PC-9 (cell line): ENCODE measurements at regions not wholly inside any gene's neighbourhood (a gene's known extent, or its start where the extent isn't known, plus 50 kb on each side); places are given as distances from the start of the nearest gene placed in this dataset.
"Not testable (repeated sequence)": the region's sequence is repeated elsewhere in the genome, so short reads cannot be mapped to it uniquely, and the experiment has no call there.

Source experiments
- BruUV-seq: library from RNA; stranded (reverse); fragments of 400-500 nt; replicated peaks from 2 replicates; lab custom pipeline; 2021; lab: Mats Ljungman, UMichigan
- CTCF ChIA-PET: fragments of 300-600 bp; sonication (Branson Sonifier 250); formaldehyde crosslinking; loops from one replicate; lab custom pipeline; 2022; ENCODE audit warnings: antibody characterized with exemption; lab: Charles Lee
- POLR2A ChIA-PET: fragments of 300-600 bp; sonication (Branson Sonifier 250); formaldehyde crosslinking; loops from one replicate; lab custom pipeline; 2022; ENCODE audit warnings: antibody characterized with exemption; ENCODE audit not compliant: unreplicated experiment; lab: Charles Lee
- DNase-seq, 2 experiments: peaks; one replicate each; pipeline versions ENCODE4 v3.0.0 to v3.0.0-alpha.2; 2015 to 2022; ENCODE audit warnings: mixed read lengths in 1 of 2
- H2AFZ ChIP-seq: fragments of 200-600 bp; sonication (generic); 2 replicates; pipeline ENCODE4 v1.8.1; 2017; ENCODE audit warnings: antibody characterized with exemption
- H3F3A ChIP-seq: fragments of 200-600 bp; sonication (generic); 2 replicates; pipeline ENCODE4 v1.8.1; 2017; ENCODE audit warnings: antibody characterized with exemption, mild to moderate bottlenecking, low read depth; ENCODE audit not compliant: insufficient read depth
- H3K27ac ChIP-seq: fragments of 200-600 bp; sonication (generic); 2 replicates; pipeline ENCODE4 v1.6.1; 2016; ENCODE audit warnings: mixed run types
- H3K27me3 ChIP-seq: fragments of 200-600 bp; sonication (generic); 2 replicates; pipeline ENCODE4 v1.6.1; 2016; ENCODE audit warnings: low read depth, mixed run types; ENCODE audit not compliant: insufficient read depth
- H3K36me3 ChIP-seq: fragments of 200-600 bp; sonication (generic); 2 replicates; pipeline ENCODE4 v1.6.1; 2016; ENCODE audit warnings: low read depth, mixed run types
- H3K4me1 ChIP-seq: fragments of 200-600 bp; sonication (generic); replicated peaks from 2 replicates; pipeline ENCODE4 v1.6.1; 2016; ENCODE audit warnings: mixed run types; ENCODE audit not compliant: insufficient read depth
- H3K4me2 ChIP-seq: fragments of 200-600 bp; sonication (generic); 2 replicates; pipeline ENCODE4 v1.6.1; 2017; ENCODE audit warnings: mixed run types
- H3K4me3 ChIP-seq: fragments of 200-600 bp; sonication (generic); 2 replicates; pipeline ENCODE4 v1.6.1; 2016; ENCODE audit warnings: mixed run types
- H3K79me2 ChIP-seq: fragments of 200-600 bp; sonication (generic); 2 replicates; pipeline ENCODE4 v1.6.1; 2017; ENCODE audit warnings: low read depth, mixed run types
- H3K9me2 ChIP-seq: fragments of 200-600 bp; sonication (generic); 2 replicates; pipeline ENCODE4 v1.8.1; 2017; ENCODE audit warnings: mild to moderate bottlenecking; ENCODE audit not compliant: insufficient read depth
- H3K9me3 ChIP-seq: fragments of 200-600 bp; sonication (generic); 2 replicates; pipeline ENCODE4 v1.8.1; 2016; ENCODE audit warnings: low read depth; ENCODE audit not compliant: insufficient read depth
- H4K20me1 ChIP-seq: fragments of 200-600 bp; sonication (generic); 2 replicates; pipeline ENCODE4 v1.8.1; 2017; ENCODE audit not compliant: insufficient read depth
- EZH2 ChIP-seq: fragments of 200-600 bp; sonication (generic); IDR thresholded peaks from 2 replicates; pipeline ENCODE4 v1.8.0; 2017; ENCODE audit warnings: antibody characterized with exemption, low read depth
- intact Hi-C: fragments of 100-400 bp; cut with micrococcal nuclease; formaldehyde crosslinking; loops from one replicate; pipeline ENCODE4 v1.10.0; 2022; ENCODE audit not compliant: unreplicated experiment
- TF ChIP-seq, protein P1 (sequence below): fragments of 200-600 bp; sonication (generic); conservative IDR thresholded peaks from 2 replicates; pipeline ENCODE4 v1.6.1; 2017; ENCODE audit warnings: mixed run types, antibody characterized with exemption, mild to moderate bottlenecking, moderate library complexity

DNA sequence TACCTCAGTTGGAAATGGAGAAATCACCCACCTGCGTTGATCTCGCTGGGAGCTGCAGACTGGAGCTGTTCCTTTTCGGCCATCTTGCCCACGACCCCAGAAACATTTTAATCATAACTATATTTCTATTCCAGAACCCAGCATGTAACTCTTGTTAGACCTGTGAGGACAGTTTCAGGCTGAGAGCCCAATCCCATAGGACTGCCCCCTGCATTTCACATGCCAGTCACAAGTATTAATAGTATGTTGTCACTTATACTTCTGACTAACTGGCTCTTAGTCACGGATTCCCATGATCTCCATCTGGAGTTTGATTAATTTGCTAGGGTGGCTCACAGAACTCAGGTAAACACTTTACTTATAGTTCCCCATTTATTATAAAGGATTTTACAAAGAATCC is 60.6 kb upstream of the PRNP start:
- POLR2A ChIA-PET: no interaction called here
- Histone ChIP-seq H3K27ac (no peak overlapping the region), H3K27me3 (no peaks in the 10 kb centered on the region), H2AFZ (no peak overlapping the region), H3K9me3 (no peaks in the 10 kb centered on the region), H3K4me3 (no peak overlapping the region), H3F3A (no peaks in the 10 kb centered on the region), H3K4me1 (no peaks in the 10 kb centered on the region), H3K4me2 (no peak overlapping the region), H4K20me1 (no peaks in the 10 kb centered on the region), H3K79me2 (no peaks in the 10 kb centered on the region), H3K36me3 (no peaks in the 10 kb centered on the region), H3K9me2 (no peaks in the 10 kb centered on the region; the same call in 1 of the 2 replicates)
- no TSS peak for BruUV-seq
- CTCF ChIA-PET: interaction anchor here (0.6 kb wide), 1 partner anchor 489 kb away, joined by 3 read pairs; no protein-coding TSS in a partner anchor
- TF ChIP-seq, protein P1, sequence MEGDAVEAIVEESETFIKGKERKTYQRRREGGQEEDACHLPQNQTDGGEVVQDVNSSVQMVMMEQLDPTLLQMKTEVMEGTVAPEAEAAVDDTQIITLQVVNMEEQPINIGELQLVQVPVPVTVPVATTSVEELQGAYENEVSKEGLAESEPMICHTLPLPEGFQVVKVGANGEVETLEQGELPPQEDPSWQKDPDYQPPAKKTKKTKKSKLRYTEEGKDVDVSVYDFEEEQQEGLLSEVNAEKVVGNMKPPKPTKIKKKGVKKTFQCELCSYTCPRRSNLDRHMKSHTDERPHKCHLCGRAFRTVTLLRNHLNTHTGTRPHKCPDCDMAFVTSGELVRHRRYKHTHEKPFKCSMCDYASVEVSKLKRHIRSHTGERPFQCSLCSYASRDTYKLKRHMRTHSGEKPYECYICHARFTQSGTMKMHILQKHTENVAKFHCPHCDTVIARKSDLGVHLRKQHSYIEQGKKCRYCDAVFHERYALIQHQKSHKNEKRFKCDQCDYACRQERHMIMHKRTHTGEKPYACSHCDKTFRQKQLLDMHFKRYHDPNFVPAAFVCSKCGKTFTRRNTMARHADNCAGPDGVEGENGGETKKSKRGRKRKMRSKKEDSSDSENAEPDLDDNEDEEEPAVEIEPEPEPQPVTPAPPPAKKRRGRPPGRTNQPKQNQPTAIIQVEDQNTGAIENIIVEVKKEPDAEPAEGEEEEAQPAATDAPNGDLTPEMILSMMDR: no peak
- no peak for TF ChIP-seq EZH2
- intact Hi-C loops: no loop called here
- no peak for DNase-seq

DNA sequence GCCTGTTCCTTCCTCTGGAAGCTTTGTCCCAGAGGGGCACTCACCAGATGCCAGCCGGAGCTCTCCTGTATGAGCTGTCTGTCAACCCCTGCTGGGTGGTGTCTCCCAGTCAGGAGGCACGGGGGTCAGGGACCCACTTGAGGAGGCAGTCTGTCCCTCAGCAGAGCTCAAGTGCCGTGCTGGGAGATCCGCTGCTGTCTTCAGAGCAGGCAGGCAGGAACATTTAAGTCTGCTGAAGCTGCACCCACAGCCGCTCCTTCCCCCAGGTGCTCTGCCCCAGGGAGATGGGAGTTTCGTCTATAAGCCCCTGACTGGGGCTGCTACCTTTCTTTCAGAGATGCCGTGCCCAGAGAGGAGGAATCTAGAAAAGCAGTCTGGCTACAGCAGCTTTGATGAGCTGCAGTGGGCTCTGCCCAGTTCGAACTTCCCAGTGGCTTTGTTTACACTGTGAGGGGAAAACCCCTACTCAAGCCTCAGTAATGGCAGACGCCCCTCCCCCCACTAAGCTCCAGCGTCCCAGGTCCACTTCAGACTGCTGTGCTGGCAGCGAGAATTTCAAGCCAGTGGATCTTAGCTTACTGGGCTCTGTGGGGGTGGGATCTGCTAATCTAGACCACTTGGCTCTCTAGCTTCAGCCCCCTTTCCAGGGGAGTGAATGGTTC is 61.5 kb upstream of the PRNP start:
- H3K4me1 ChIP-seq, POLR2A ChIA-PET, H3K36me3 ChIP-seq, CTCF ChIA-PET, H4K20me1 ChIP-seq, H3K9me3 ChIP-seq, BruUV-seq, H3K79me2 ChIP-seq, H3K4me3 ChIP-seq, H3F3A ChIP-seq, H2AFZ ChIP-seq, H3K27me3 ChIP-seq, DNase-seq, H3K27ac ChIP-seq, H3K4me2 ChIP-seq, intact Hi-C loops, H3K9me2 ChIP-seq: not testable (repeated sequence)

DNA sequence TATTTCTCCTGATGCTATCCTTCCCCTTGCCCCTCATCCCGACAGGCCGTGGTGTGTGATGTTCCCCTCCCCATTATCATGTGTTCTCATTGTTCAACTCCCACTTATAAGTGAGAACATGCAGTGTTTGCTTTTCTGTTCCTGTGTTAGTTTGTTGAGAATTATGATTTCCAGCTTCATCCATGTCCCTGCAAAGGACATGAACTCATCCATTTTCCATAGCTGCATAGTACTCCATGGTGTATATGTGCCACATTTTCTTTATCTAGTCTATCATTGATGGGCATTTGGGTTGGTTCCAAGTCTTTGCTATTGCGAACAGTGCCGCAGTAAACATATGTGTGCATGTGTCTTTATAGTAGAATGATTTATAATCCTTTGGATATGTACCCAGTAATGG is 67.1 kb upstream of the PRNP start:
- H3K9me3 ChIP-seq, H3K4me2 ChIP-seq, BruUV-seq, H4K20me1 ChIP-seq, CTCF ChIA-PET, H3K79me2 ChIP-seq, H3K27me3 ChIP-seq, intact Hi-C loops, POLR2A ChIA-PET, H3K4me3 ChIP-seq, H2AFZ ChIP-seq, H3K4me1 ChIP-seq, H3F3A ChIP-seq, DNase-seq, H3K27ac ChIP-seq, H3K36me3 ChIP-seq, H3K9me2 ChIP-seq: not testable (repeated sequence)

DNA sequence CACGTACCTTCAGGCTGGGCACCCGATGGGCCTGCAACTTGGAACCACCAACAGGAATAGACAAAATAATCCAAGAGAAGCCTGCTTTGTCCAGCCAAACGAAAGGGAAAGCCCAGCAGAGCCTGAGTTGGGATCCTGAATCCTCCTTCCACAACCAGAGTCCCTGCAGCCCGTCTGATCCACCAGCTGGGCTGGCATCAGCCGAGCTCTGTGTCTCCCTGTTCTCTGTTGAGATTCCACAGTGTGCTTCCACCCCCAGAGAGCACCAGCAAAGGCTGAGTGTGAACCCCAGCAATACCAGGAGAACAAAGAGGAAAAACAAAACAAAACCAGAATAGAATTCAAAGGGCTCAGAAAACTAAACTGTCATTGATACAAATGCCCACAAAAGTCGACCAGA is 68.8 kb upstream of the PRNP start:
- CTCF ChIA-PET: no interaction called here
- no peak for DNase-seq
- Histone ChIP-seq H3K9me2 (no peaks in the 10 kb centered on the region), H2AFZ (no peak overlapping the region), H4K20me1 (no peaks in the 10 kb centered on the region), H3K4me1 (peaks cover 13% of the 10 kb centered on the region), H3K27ac (no peak overlapping the region), H3K4me2 (no peak overlapping the region), H3K4me3 (no peak overlapping the region), H3K36me3 (no peaks in the 10 kb centered on the region), H3F3A (peaks cover 6% of the 10 kb centered on the region), H3K27me3 (no peaks in the 10 kb centered on the region), H3K79me2 (no peaks in the 10 kb centered on the region), H3K9me3 (no peaks in the 10 kb centered on the region)
- no peak for TF ChIP-seq EZH2
- TF ChIP-seq, protein P1: no peak
- intact Hi-C loops: no loop called here
- POLR2A ChIA-PET: no interaction called here
- BruUV-seq: no TSS peak
